Hindlimb muscle (tissue), 1 donor: ENCODE measurements at regions not wholly inside any gene's neighbourhood (a gene's known extent, or its start where the extent isn't known, plus 50 kb on each side); places are given as distances from the start of the nearest gene placed in this dataset.
A peak's percentile ranks its signal among the peaks of the same experiment; 100 is the strongest.

Experiments
- DNase-seq: peaks from one replicate; pipeline ENCODE4 v3.0.0-alpha.2; 2013

DNA sequence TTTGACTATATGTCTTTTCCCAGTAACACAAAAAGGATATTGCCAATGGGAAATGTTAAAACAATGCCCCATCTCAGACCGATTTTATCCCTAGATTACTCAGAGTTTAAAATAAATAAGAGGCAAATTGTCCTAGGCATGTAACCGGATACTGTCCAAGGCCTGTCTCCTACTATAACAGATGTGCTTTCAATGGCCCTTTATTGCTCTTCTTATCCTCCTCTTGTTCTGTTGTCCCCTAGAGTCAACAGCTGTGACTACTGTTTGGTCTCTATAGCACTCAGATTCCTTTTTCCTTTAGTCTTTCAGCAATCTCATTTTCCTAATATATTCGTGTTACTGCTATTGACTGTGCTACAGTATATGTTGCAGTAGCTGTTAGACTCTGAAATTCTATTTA is 66.8 kb upstream of the PLS3 start:
- DNase-seq: peak; percentile 32

DNA sequence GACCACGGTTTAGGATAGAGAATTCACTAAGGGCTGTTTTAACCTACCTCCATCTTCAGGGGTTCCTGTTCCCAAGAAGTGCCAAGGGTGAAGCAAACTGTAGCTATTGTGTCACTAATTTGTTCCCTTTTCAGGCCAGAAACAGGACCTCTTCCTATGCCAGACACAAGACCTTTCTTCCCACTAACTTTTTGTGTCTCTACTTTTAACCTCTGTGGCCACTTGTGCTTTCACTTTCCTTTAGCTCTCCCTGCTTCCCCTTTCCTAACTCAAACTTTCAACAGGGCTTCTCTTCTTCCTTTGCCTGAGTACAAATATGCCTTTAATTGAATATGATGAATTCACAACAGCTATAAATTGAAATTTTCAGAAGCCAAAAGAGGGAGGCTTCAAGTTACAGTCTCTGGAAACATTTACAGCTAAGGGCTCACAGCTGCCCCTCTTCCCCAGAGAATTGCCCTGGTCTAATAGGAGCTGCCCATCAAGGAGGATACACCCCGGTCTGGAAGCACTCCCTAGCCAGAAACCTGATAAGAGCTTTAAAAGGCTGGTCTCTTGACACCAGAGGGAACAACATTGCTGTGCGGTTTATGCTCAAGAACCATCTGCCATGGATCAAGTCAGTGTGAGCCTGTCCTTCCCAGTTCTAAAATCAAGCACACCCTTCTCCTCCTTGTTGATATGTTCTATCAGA is 61.7 kb upstream of the PLS3 start:
- DNase-seq: no peak

DNA sequence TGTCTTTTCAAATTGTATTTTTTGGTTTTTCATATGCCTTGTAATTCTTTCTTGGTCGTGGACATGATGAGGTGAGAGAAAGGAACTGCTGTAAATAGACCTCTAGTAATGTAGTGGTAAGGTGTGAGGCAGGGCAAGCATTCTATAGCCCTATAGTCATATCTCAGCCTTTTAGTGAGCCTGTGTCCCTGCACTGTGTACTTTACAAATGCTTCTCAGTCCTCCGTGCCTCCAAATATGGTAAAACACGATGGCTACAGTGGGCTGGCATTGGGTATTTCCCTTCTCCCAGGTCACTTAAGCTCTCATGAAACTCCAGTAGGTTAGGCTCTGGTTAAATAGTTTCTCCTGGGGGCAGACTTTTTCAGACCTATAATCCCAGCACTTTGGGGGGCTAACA is 57.9 kb upstream of the PLS3 start:
- DNase-seq: no peak

DNA sequence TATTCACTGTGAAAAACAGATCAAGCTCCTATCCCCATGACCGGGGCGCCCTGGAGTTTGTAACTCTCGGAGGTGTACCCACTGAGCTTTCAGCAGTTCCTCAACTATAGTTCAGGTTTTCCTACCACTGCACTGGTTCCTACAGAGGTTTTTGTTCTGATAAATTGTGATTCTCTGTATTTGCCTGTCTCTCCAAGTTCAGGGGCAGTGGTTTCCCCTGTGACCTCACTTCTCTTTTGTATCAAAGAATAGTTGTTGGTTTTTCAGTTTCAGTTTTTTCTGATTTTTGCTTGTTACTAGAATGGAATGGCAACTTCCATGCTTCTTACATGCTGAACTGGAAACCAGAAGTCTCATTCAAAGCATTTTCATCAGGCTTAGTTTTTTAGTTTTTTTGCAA is 56.8 kb upstream of the PLS3 start:
- no peak for DNase-seq
